SJSA1 (cell line): ENCODE measurements at regions not wholly inside any gene's neighbourhood (a gene's known extent, or its start where the extent isn't known, plus 50 kb on each side); places are given as distances from the start of the nearest gene placed in this dataset.
A peak's percentile ranks its signal among the peaks of the same experiment; 100 is the strongest.
"Not testable (repeated sequence)": the region's sequence is repeated elsewhere in the genome, so short reads cannot be mapped to it uniquely, and the experiment has no call there.

Experiments used
- DNase-seq, 2 experiments: peaks; one replicate each; pipeline ENCODE4 v3.0.0-alpha.2; 2015 to 2020; ENCODE audit warnings: low spot score in 2 of 2, low read depth in 1 of 2
- H3K27ac ChIP-seq: fragments of 250-450 bp; sonication (Bioruptor Pico); 2 replicates; pipeline ENCODE4 v1.5.1; 2020; ENCODE audit warnings: mild to moderate bottlenecking, moderate library complexity
- H3K27me3 ChIP-seq: fragments of 250-450 bp; sonication (Bioruptor Pico); replicated peaks from 2 replicates; pipeline ENCODE4 v1.5.1; 2020; ENCODE audit warnings: mild to moderate bottlenecking, moderate library complexity
- H3K36me3 ChIP-seq: fragments of 250-450 bp; sonication (Bioruptor Pico); 2 replicates; pipeline ENCODE4 v1.5.1; 2020; ENCODE audit warnings: mild to moderate bottlenecking
- H3K4me1 ChIP-seq: fragments of 250-450 bp; sonication (Bioruptor Pico); replicated peaks from 2 replicates; pipeline ENCODE4 v1.6.1; 2021; ENCODE audit warnings: mild to moderate bottlenecking
- H3K4me3 ChIP-seq: fragments of 250-450 bp; sonication (Bioruptor Pico); 2 replicates; pipeline ENCODE4 v1.5.1; 2020; ENCODE audit warnings: mild to moderate bottlenecking
- H3K9me3 ChIP-seq: fragments of 250-450 bp; sonication (Bioruptor Pico); replicated peaks from 2 replicates; pipeline ENCODE4 v1.5.1; 2020; ENCODE audit warnings: mild to moderate bottlenecking

DNA sequence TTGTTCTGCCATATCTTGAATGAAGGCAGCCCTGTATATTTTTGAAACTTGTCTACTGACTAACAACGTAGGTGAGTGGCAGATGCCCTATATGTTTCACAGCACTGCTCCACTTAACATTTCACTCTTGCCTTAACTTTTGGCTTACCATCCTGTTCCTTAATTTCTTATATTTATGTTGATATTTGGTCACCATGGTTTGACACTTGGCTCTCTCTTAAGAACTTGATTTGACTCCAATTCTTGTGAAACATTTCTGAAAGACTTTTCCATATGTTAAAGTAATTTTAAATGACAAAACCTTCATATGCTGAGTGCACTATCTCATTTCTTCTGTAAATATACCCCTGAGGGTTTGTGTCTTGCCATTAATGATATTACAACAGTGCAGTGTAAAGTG lies 434.3 kb upstream of the IMPG1 start:
- no peak for DNase-seq

DNA sequence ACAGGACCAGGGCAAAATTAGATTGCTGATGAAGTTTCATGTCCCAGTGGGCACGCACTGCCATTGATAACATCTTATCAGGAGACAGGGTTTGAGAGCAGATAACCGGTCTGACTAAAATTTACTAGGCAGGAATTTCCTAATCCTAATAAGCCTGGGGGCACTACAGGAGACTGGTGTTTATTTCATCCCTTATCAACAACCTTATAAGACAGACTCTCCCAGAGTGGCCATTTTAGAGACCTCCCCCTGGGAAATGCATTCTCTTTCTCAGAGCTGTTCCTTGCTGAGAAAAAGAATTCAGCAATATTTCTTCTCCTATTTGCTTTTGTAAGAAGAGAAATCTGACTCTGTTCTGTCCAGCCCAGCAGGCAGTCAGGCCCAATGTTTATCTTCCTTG lies 423.4 kb upstream of the IMPG1 start:
- Histone ChIP-seq H3K9me3 (0 out of 2 replicates have a peak, but pooled peaks cover 2% of the 10 kb centered on the region), H3K27me3 (no peaks in the 10 kb centered on the region), H3K4me1 (no peaks in the 10 kb centered on the region), H3K27ac (no peak overlapping the region), H3K4me3 (no peak overlapping the region), H3K36me3 (no peaks in the 10 kb centered on the region)
- no peak for DNase-seq

More for the DNA sequence above, 434.3 kb upstream of the IMPG1 start:
- Histone ChIP-seq H3K9me3 (no peaks in the 10 kb centered on the region), H3K4me3 (no peak overlapping the region), H3K27me3 (no peaks in the 10 kb centered on the region), H3K4me1 (no peaks in the 10 kb centered on the region), H3K36me3 (no peaks in the 10 kb centered on the region), H3K27ac (no peak overlapping the region)

DNA sequence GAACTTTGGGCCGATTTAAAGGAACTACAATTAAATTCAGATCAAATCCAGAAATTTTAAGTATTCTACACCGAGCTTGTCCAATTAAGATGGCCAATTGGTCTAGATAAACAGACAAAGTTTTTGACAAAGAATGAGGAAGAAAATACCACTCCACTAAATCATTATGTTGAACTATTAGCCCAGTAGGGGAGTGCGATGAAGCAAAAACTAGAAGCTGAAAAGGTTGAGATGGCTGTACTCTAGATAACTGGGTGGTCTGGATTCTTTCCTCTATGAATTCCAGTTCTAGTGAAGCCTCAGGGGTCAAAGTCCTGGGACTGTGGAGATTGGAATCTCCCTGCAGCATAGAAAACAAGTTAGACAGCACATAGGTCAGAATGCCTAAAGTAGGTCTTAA lies 418.9 kb upstream of the IMPG1 start:
- peak in 1 of 2 experiments; percentile 10 for DNase-seq
- H3K27me3 ChIP-seq = not testable (repeated sequence)

DNA sequence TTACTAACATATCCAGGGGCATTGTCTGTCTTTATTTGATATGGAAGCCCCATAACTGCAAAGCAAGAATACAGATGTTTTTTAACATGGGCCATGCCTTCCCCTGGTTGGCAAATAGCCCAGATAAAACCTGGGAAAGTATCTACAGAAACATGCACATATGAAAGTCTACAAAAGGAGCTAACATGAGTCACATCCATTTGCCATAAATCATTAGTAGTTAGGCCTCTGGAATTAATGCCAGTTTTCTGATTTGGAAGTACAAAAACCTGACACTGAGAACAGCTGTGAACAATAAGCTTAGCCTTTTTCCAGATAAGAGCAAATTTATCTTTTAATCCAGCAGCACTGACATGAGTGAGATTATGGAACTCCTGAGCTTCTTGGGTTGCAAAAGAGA lies 418.0 kb upstream of the IMPG1 start:
- Histone ChIP-seq H3K27ac (no peak overlapping the region), H3K27me3 (no peaks in the 10 kb centered on the region), H3K9me3 (0 out of 2 replicates have a peak, but pooled peaks cover 2% of the 10 kb centered on the region), H3K4me3 (no peak overlapping the region), H3K4me1 (no peaks in the 10 kb centered on the region), H3K36me3 (no peaks in the 10 kb centered on the region)
- DNase-seq = peak in 1 of 2 experiments; percentile 11

More for the DNA sequence above, 418.9 kb upstream of the IMPG1 start:
- H3K9me3 ChIP-seq, H3K4me3 ChIP-seq, H3K36me3 ChIP-seq, H3K4me1 ChIP-seq, H3K27ac ChIP-seq: not testable (repeated sequence)

DNA sequence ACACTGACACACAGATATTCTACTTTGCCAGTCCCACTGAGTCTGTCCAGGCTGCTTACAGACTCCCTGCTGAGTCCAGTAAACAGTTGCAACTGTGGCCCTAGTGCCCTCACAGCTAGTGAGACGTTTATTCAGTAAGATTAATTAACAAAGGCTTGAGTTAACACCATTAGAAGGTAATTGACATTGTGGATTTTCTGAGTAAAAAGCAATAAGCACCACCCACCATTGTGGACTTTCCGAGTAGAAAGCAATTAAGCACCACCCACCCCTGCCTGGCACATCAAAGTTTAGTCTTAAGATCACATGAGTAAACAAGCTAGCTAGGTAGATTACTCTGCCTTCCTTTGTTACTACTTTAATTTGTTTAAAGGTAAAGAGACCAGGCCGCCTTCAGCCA lies 408.6 kb upstream of the IMPG1 start:
- H3K36me3 ChIP-seq = no peaks in the 10 kb centered on the region

DNA sequence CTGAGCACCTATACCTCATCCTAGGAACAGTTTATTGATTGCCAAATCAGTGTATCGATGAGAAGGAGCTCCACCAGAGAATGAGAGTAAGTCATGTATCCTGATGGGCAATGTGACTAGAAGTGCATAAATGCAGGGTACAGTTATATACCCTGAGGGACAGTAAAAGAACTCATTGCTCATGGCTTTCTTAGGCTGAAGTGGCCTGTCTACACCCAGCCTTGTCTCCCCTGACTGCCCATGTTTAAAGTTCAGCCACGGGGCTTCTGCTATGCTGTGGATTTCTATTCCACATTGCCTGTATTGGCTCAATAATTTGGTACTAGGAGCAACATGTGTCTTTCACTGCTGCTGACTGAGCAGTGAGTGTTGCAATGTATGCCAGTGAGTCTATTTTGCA lies 400.4 kb upstream of the IMPG1 start:
- no peak overlapping the region for H3K27ac ChIP-seq
- no peaks in the 10 kb centered on the region for H3K36me3 ChIP-seq
- H3K27me3 ChIP-seq = no peaks in the 10 kb centered on the region
- DNase-seq = no peak
- no peaks in the 10 kb centered on the region; the same call in 1 of the 2 replicates for H3K9me3 ChIP-seq
- H3K4me1 ChIP-seq = no peaks in the 10 kb centered on the region
- no peak overlapping the region for H3K4me3 ChIP-seq

More for the DNA sequence above, 408.6 kb upstream of the IMPG1 start:
- Histone ChIP-seq H3K27me3 (no peaks in the 10 kb centered on the region), H3K4me1 (no peaks in the 10 kb centered on the region), H3K9me3 (no peaks in the 10 kb centered on the region; the same call in none of the 2 replicates), H3K4me3 (no peak overlapping the region), H3K27ac (no peak overlapping the region)
- DNase-seq = no peak

DNA sequence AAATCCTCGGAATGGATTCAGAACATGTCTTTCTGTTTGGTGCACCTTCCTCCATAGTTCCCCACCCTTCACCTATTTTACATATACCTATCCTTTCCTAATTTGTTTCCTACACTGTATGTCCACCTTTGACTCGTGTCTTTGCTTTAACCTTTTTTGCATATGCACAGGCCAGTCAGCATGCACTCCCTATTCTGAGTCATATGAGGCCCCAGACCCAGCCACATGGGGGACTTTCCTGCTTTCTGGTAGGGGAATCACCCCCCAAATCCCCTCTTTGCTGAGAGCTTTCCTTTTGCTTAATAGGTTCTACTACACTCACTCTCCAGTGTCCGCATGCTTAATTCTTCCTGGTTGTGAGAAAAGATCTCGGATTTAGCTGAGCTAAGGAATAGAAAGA lies 393.8 kb upstream of the IMPG1 start:
- H3K27ac ChIP-seq = no peak overlapping the region
- H3K27me3 ChIP-seq = no peaks in the 10 kb centered on the region
- H3K36me3 ChIP-seq = no peaks in the 10 kb centered on the region
- DNase-seq = no peak
- no peaks in the 10 kb centered on the region for H3K4me1 ChIP-seq
- H3K9me3 ChIP-seq = no peaks in the 10 kb centered on the region
- H3K4me3 ChIP-seq = no peak overlapping the region

DNA sequence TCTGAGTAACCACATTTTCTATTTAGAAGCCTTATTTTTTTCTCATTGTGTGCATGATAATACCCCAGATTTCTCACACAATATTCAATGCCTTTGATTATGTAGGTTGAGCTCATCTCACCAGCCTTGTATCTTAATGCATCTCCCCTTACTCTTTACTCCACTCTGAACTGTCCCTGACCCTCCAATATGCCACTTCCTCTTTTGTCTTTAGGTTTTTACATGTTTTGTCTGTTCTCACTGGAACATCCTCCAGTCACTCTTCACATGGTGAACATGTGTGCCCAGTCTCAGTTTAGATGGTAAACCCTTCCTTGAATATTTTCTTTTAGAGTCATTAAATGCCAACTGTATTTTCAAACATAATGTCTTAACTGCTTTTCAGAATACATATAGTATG lies 392.9 kb upstream of the IMPG1 start:
- no peak for DNase-seq
- Histone ChIP-seq H3K36me3 (no peaks in the 10 kb centered on the region), H3K27me3 (no peaks in the 10 kb centered on the region), H3K27ac (no peak overlapping the region), H3K4me1 (no peaks in the 10 kb centered on the region), H3K4me3 (no peak overlapping the region), H3K9me3 (no peaks in the 10 kb centered on the region)

DNA sequence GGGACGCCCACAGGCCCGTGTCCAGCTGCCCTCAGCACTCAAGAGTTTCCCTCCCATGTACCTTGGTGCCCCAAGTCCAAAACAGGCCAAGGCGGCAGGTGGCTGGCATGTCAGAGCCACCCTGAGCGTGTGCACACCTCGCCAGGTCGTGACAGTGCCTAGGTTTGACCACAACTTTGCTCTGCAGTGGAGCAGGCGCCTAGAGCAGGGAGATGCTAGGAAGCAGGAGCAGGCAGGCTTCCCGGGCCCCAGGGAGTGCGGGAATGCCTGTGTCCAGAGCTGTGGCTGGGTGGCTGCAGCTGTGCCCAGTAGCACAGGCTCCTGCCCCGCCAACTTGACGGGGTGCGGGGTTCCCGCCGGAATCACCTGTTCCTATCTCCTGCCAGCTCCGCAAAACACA lies 380.8 kb upstream of the IMPG1 start:
- Histone ChIP-seq H3K36me3 (no peaks in the 10 kb centered on the region), H3K27me3 (no peaks in the 10 kb centered on the region), H3K9me3 (no peaks in the 10 kb centered on the region), H3K4me3 (no peak overlapping the region), H3K4me1 (no peaks in the 10 kb centered on the region), H3K27ac (no peak overlapping the region)
- DNase-seq = no peak

DNA sequence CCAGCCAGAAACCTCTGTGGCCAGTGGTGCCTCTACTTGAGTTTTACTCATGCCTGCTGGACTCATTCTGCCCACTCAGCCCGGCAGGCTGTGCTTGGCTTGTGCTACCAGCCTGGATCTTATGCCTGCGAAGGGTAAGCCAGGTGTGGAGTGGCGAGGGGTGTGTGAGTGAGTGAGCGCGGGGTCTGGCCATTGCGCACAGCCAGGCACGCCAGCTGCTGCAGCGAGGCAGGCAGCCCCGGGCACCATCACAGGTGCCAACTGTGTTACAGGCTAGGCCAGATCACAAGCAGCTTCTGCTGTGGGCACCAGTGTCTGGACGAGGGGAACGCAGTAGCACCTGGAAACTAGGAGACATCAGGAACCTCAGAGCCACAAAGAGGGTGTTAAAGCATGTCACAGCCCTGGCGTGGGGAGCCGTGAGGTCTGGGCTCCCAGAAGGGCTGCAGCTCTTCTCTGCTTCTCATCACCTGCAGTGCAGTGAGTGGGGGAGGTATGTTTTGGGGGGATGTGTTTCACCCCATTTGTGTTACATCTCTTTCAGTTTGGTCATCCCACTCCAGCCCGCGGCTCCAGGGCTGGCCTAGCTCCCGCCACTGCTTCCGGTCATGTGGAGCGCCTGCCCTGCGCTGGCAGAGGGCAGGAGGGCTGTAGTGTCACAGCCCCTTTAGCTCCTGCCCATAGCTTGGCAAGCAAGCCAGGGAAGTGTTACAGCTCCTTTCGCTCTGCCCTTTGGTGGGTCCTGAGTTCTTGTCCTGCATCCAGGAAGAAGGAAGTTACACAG lies 379.7 kb upstream of the IMPG1 start:
- H3K27ac ChIP-seq = no peak overlapping the region
- no peak overlapping the region for H3K4me3 ChIP-seq
- H3K36me3 ChIP-seq = no peaks in the 10 kb centered on the region
- no peaks in the 10 kb centered on the region for H3K9me3 ChIP-seq
- H3K4me1 ChIP-seq = no peaks in the 10 kb centered on the region
- no peak for DNase-seq
- H3K27me3 ChIP-seq = no peaks in the 10 kb centered on the region

DNA sequence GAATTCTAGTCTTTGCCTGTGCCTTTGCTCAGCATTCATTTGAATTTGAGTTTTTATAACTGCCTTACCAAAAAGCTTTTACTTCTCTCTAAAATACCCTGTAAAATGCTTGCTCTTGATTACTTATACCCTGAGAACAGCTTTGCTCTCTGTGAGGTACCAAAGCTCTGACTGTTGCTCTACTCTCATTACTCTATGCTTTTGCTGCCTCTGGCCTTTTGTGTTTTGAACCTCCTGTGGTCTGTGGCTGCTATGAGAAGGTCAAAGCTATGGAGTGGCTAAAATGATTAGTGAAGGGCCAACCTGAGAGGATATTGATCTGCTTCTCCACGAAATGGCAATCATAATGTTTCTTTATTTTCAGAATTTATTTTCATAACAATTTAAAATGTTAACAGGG lies 375.6 kb upstream of the IMPG1 start:
- H3K27ac ChIP-seq = no peak overlapping the region
- H3K27me3 ChIP-seq = no peaks in the 10 kb centered on the region
- H3K4me3 ChIP-seq = no peak overlapping the region
- no peak for DNase-seq
- no peaks in the 10 kb centered on the region for H3K4me1 ChIP-seq
- no peaks in the 10 kb centered on the region for H3K9me3 ChIP-seq
- no peaks in the 10 kb centered on the region for H3K36me3 ChIP-seq

DNA sequence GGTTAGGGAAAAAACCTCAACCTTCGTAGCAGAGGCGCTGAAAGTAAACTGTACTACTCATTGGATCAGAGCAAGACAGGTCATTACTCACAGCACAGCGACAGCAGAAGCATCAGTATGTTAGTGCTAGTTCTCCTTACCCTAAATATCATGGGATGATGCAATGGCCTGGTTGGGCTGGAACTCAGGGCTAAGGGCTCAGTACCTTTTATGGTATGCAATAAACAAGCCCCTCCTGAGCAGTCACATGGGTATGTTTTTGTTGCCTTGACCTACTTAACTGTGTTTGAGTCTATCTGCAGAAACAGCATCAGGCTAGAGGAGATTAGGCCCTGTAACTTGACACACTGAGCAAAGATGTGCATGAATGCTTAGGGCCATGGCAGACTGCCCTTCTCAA lies 369.4 kb upstream of the IMPG1 start:
- Histone ChIP-seq H3K9me3 (no peaks in the 10 kb centered on the region), H3K4me1 (no peaks in the 10 kb centered on the region), H3K27me3 (no peaks in the 10 kb centered on the region), H3K27ac (no peak overlapping the region), H3K4me3 (no peak overlapping the region), H3K36me3 (no peaks in the 10 kb centered on the region)
- DNase-seq = no peak

DNA sequence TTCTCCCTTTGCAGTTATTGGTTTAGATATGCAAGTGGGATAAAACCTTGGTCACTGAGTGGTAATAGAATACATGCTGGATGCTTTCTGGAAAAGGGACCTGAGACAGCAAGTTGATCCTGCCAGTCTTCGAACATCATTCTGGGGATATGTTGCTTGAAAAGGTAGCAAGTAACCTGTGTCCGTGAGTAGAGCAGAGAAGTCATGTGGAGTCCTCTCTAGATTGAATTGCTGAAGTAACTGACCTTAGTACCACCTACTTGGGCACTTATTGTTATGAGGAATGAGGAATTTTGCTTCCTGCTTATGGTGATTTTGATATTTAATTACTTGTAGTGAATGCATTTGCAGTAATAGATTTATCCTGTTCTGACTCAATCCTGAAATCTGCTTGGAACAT lies 367.3 kb upstream of the IMPG1 start:
- H3K27ac ChIP-seq = no peak overlapping the region
- H3K4me3 ChIP-seq = no peak overlapping the region
- H3K9me3 ChIP-seq = no peaks in the 10 kb centered on the region
- no peaks in the 10 kb centered on the region for H3K36me3 ChIP-seq
- H3K4me1 ChIP-seq = no peaks in the 10 kb centered on the region
- H3K27me3 ChIP-seq = no peaks in the 10 kb centered on the region
- no peak for DNase-seq

DNA sequence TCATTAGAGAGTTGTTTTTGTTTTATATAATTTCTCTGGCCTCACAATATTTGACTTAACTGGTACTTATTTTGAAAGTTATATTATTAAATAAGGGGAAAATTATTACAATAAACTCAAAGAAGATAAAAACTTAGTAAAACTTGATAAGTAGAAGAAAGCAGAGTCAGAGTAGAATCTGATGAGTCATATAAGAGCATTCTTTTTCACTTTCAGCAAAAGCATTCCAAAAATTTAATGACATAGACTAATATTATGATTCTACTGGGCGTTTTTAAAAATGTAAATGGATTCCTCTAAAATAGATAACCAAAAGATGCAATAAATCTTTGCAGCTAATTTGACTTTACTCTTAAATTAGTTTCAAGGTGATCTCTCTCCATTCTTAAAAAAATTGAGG lies 366.3 kb upstream of the IMPG1 start:
- H3K36me3 ChIP-seq = no peaks in the 10 kb centered on the region
- H3K4me3 ChIP-seq = no peak overlapping the region
- H3K27ac ChIP-seq = no peak overlapping the region
- H3K27me3 ChIP-seq = no peaks in the 10 kb centered on the region
- DNase-seq = no peak
- H3K4me1 ChIP-seq = no peaks in the 10 kb centered on the region
- no peaks in the 10 kb centered on the region for H3K9me3 ChIP-seq

DNA sequence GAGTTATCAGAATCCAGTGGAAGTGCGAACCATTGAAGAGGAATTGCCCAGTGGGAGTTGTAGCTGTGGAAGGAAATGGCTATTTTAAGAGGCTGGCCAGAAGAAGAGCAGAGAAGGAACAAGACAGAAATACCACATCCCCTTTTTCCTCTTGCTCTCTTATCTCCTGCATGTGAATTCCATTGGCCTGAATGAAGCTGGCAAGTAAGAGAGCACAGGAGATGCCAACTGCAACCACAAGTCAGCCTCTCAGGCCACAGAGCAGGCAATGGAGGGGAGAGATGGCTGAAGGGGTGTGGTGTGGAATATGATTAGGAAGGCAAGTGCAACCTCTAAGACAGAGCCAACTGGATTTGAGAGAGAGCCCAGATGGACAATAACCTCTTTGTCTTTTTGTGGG lies 362.7 kb upstream of the IMPG1 start:
- H3K36me3 ChIP-seq = no peaks in the 10 kb centered on the region
- H3K9me3 ChIP-seq = no peaks in the 10 kb centered on the region
- no peak overlapping the region for H3K4me3 ChIP-seq
- no peaks in the 10 kb centered on the region for H3K27me3 ChIP-seq
- no peak for DNase-seq
- H3K27ac ChIP-seq = no peak overlapping the region
- no peaks in the 10 kb centered on the region for H3K4me1 ChIP-seq
